Upper lobe of left lung (tissue), 4 donors: ENCODE measurements at regions not wholly inside any gene's neighbourhood (a gene's known extent, or its start where the extent isn't known, plus 50 kb on each side); places are given as distances from the start of the nearest gene placed in this dataset.

Experiments used
- CTCF ChIP-seq, 6 experiments: fragments of 450-650 bp in 4 of 6; fragments of 200-600 bp in 2 of 6; sonication (generic) in 2 of 6; IDR thresholded peaks; one replicate each; pipeline ENCODE4 v1.5.1; 2016 to 2019; ENCODE audit warnings: antibody characterized with exemption in 6 of 6
- POLR2AphosphoS5 ChIP-seq, 2 donors: sonication (generic); formaldehyde crosslinking; IDR thresholded peaks; one replicate each; pipeline ENCODE4 v1.5.1; 2017; ENCODE audit warnings: antibody characterized with exemption in 2 of 2

GRCh38 chr6:138681627-138682026, 91.9 kb upstream of the CCDC28A start:
- TF ChIP-seq CTCF (IDR thresholded peaks at IDR 0.05) (no peak), POLR2AphosphoS5 (IDR thresholded peaks at IDR 0.05) (no peak)
